ENCODE measurements at regions not wholly inside any gene's neighbourhood (a gene's known extent, or its start where the extent isn't known, plus 50 kb on each side); places are given as distances from the start of the nearest gene placed in this dataset.

DNA sequence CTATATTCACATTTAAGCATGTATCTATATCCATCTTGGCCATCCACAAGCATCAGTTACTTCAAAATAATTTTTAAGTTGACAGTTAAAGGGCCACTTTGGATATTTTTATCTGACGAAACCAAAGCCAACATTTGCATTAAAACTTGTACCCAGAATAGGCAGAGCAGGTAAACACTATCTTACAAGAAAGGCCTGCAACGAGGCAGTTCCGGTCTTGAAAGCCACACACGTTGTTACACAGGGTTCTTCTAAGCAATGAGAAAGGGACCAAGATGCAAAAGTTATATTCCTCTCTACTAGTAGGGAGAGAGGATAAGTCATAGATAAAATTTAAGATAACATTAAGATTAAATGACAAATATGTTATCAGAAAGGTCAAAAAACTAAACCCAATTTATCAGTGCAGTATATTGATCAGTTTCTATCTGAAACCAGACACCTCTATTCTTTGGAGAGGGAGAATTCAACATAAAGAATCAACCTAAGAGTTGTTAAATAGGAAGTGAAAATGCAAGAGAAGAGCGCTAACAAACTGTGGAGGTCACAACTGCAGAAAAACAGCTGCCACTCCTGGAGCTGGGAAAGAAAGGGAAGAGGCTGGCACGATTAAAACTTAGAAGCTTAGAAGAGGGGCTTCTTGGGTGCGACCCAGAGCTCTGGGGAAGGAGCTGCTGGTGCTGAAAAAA lies 701.3 kb downstream of the TNS3 start:
- no peak for DNase-seq (ENCODE audit: low read depth)
- POLR2A ChIA-PET: no interaction called here
- TF ChIP-seq, protein P1, sequence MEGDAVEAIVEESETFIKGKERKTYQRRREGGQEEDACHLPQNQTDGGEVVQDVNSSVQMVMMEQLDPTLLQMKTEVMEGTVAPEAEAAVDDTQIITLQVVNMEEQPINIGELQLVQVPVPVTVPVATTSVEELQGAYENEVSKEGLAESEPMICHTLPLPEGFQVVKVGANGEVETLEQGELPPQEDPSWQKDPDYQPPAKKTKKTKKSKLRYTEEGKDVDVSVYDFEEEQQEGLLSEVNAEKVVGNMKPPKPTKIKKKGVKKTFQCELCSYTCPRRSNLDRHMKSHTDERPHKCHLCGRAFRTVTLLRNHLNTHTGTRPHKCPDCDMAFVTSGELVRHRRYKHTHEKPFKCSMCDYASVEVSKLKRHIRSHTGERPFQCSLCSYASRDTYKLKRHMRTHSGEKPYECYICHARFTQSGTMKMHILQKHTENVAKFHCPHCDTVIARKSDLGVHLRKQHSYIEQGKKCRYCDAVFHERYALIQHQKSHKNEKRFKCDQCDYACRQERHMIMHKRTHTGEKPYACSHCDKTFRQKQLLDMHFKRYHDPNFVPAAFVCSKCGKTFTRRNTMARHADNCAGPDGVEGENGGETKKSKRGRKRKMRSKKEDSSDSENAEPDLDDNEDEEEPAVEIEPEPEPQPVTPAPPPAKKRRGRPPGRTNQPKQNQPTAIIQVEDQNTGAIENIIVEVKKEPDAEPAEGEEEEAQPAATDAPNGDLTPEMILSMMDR (IDR thresholded peaks at IDR 0.05; ENCODE audit: insufficient read depth, low read depth, low read length): no peak
- Histone ChIP-seq H3K27me3 (ENCODE audit: control insufficient read depth, insufficient read depth, low read length) (no peaks in the 10 kb centered on the region), H3K4me3 (ENCODE audit: low read depth, low read length) (no peak overlapping the region), H3K36me3 (ENCODE audit: control insufficient read depth, insufficient read depth, low read length) (no peaks in the 10 kb centered on the region)
- CTCF ChIA-PET: interaction anchor here (0.6 to 0.9 kb wide), 2 partner anchors 9 to 958 kb away, joined by 3 read pairs; no protein-coding TSS in a partner anchor

DNA sequence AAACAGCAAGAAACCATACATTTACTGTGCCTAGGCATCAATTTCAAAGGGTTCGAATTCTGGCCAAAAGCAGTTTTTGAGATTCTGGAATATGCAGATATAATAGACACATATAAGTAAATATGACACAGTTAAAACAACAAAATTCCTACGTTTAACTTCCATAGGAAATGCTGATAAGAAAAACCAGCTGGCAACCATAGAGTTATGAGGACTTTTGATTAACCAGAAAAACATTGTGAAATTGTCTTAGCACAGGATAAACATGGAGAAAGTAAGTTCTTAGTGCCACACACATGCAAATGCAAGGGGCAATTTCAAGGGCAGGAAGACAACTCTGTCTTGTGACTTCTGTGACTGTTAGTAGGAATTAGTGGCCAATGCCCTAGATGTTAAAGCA lies 702.1 kb downstream of the TNS3 start:
- no peaks in the 10 kb centered on the region for H3K27me3 ChIP-seq (ENCODE audit: control insufficient read depth, insufficient read depth, low read length)
- no peak for DNase-seq (ENCODE audit: low read depth)
- no peak overlapping the region for H3K4me3 ChIP-seq (ENCODE audit: low read depth, low read length)
- POLR2A ChIA-PET: no interaction called here
- no peaks in the 10 kb centered on the region for H3K36me3 ChIP-seq (ENCODE audit: control insufficient read depth, insufficient read depth, low read length)
- CTCF ChIA-PET: interaction anchor here (1.4 kb wide), 1 partner anchor 13 kb away, joined by 3 read pairs; no protein-coding TSS in a partner anchor
- TF ChIP-seq, protein P1 (IDR thresholded peaks at IDR 0.05; ENCODE audit: insufficient read depth, low read depth, low read length): no peak

DNA sequence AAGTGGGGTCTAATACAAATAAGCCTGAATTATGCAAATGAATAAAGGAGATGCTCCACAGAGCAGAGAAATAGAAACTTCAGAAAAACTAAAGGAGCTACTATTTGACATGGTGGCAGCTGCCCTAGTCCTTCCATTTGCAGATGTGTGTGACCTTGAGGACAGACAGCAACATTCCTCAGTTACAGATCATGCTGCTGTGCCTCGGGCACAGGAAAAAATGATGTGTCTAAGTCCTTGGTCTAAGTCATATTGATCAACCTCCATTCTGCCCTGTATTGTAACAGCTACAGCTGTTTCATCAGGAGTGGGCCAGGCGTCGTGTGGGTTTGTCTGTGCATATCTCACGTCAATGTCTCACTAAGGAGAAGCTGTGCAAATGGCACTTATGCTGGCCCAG lies 710.4 kb downstream of the TNS3 start:
- TF ChIP-seq, protein P1 (IDR thresholded peaks at IDR 0.05; ENCODE audit: insufficient read depth, low read depth, low read length): no peak
- no peak for DNase-seq (ENCODE audit: low read depth)
- no peaks in the 10 kb centered on the region for H3K27me3 ChIP-seq (ENCODE audit: control insufficient read depth, insufficient read depth, low read length)
- POLR2A ChIA-PET: no interaction called here
- CTCF ChIA-PET: no interaction called here
- no peak overlapping the region for H3K4me3 ChIP-seq (ENCODE audit: low read depth, low read length)
- H3K36me3 ChIP-seq (ENCODE audit: control insufficient read depth, insufficient read depth, low read length): no peaks in the 10 kb centered on the region

DNA sequence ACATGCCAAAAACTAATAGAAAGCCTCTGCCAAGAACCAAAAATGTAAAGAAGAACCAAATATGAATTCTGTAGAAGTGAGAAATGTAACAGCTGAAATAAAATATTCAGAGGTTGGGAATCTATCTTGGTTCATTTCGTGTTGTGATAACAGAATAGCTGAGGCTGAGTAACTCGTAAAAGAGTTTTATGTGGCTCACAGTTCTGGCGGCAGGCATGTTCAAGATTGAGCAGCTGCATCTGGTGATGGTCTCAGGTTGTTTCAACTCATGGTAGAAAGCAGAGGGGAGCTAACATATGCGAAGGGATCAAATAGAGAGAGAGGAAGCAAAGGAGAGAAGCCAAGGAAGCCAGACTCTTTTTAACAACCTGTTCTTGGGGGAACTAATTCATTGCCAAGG lies 717.2 kb downstream of the TNS3 start:
- CTCF ChIA-PET: no interaction called here
- no peaks in the 10 kb centered on the region for H3K27me3 ChIP-seq (ENCODE audit: control insufficient read depth, insufficient read depth, low read length)
- TF ChIP-seq, protein P1 (IDR thresholded peaks at IDR 0.05; ENCODE audit: insufficient read depth, low read depth, low read length): no peak
- no peak overlapping the region for H3K4me3 ChIP-seq (ENCODE audit: low read depth, low read length)
- no peaks in the 10 kb centered on the region for H3K36me3 ChIP-seq (ENCODE audit: control insufficient read depth, insufficient read depth, low read length)
- DNase-seq (ENCODE audit: low read depth): no peak
- POLR2A ChIA-PET: no interaction called here

DNA sequence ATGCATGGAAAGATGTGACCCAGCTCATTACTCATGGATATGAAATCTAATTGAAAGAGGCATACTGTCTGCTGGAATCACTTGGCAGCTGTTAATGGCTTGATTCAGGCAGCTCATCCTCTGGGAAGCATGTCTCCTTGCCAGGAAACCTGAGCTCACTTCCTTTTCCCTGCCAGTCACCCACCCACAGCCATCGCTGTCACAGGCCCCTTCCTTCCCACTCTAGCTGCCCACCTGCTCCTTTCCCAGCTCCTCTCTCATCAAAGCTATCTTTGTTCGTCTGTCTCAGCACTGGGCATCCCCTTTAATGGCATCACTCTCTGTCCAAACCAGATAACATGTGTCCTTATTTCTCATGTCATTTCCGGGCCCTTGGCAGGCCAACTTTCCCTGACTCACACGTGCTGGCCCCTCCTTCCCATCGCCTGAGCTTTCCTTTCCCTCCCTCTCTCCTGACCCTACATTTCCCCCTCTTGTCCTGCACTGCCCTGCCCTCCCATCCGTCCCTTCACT lies 721.9 kb downstream of the TNS3 start:
- TF ChIP-seq, protein P1 (IDR thresholded peaks at IDR 0.05; ENCODE audit: insufficient read depth, low read depth, low read length): no peak
- Histone ChIP-seq H3K4me3 (ENCODE audit: low read depth, low read length) (no peak overlapping the region), H3K27me3 (ENCODE audit: control insufficient read depth, insufficient read depth, low read length) (no peaks in the 10 kb centered on the region), H3K36me3 (ENCODE audit: control insufficient read depth, insufficient read depth, low read length) (no peaks in the 10 kb centered on the region)
- ChIA-PET CTCF (interaction anchor here (0.6 to 0.7 kb wide), 2 partner anchors 11 to 49 kb away, joined by 3 read pairs; no protein-coding TSS in a partner anchor), POLR2A (no interaction called here)
- DNase-seq (ENCODE audit: low read depth): no peak
